Endothelial cell of umbilical vein (primary cell): ENCODE measurements at regions not wholly inside any gene's neighbourhood (a gene's known extent, or its start where the extent isn't known, plus 50 kb on each side); places are given as distances from the start of the nearest gene placed in this dataset.

Experiments
- CTCF ChIP-seq, 2 donors: IDR thresholded peaks; 1 replicate in 1 of 2; 2 replicates in 1 of 2; pipeline ENCODE4 v1.5.1; 2011; ENCODE audit warnings: low read length in 2 of 2, mild to moderate bottlenecking in 2 of 2, moderate library complexity in 2 of 2, control low read depth in 1 of 2, inconsistent platforms in 1 of 2, low read depth in 1 of 2; ENCODE audit not compliant: insufficient read depth in 1 of 2; ENCODE audit errors: extremely low read depth in 1 of 2
- EZH2 ChIP-seq: IDR thresholded peaks from 2 replicates; pipeline ENCODE4 v1.6.1; 2012; ENCODE audit warnings: borderline replicate concordance, low read depth, mild to moderate bottlenecking, moderate library complexity, low read length, inconsistent platforms; ENCODE audit not compliant: severe bottlenecking
- MYC ChIP-seq: IDR thresholded peaks from one replicate; pipeline ENCODE4 v1.6.1; 2011; ENCODE audit warnings: mild to moderate bottlenecking, low read depth, low read length
- POLR2A ChIP-seq: IDR thresholded peaks from 2 replicates; pipeline ENCODE4 v1.6.1; 2012; ENCODE audit warnings: low read depth, mild to moderate bottlenecking, control low read depth, low read length
- POLR2AphosphoS5 ChIP-seq: IDR thresholded peaks from 2 replicates; pipeline ENCODE4 v1.6.1; 2012; ENCODE audit warnings: low read depth, mild to moderate bottlenecking, control low read depth, low read length, moderate library complexity; ENCODE audit not compliant: insufficient read depth

DNA sequence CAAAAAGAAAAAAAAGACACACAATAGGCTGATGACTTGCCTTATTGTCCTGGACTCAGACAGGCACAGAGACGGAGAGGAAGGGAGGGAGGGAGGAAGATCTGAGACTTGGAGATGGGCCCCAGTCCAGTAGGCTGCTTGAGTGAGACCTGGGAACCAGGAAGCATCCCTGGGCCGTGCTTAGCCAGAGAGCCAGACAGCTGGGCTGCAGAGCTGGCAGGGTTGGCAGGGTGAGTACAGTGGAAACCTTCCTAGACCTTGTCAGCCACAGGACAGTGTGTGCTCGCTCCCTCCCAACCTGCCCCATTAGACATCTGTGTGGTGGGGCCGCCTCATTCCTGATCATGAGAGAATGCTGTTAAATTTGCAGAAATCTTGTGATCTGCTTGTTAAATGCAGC is 107.9 kb upstream of the ALDH1A3 start:
- TF ChIP-seq CTCF (IDR thresholded peaks at IDR 0.05; ENCODE audit: extremely low read depth in 1 of 2, insufficient read depth in 1 of 2, low read depth in 1 of 2, low read length in 2 of 2) (no peak), POLR2A (no peak), EZH2 (no peak), MYC (no peak), POLR2AphosphoS5 (no peak)
